ENCODE measurements at regions not wholly inside any gene's neighbourhood (a gene's known extent, or its start where the extent isn't known, plus 50 kb on each side); places are given as distances from the start of the nearest gene placed in this dataset.

DNA sequence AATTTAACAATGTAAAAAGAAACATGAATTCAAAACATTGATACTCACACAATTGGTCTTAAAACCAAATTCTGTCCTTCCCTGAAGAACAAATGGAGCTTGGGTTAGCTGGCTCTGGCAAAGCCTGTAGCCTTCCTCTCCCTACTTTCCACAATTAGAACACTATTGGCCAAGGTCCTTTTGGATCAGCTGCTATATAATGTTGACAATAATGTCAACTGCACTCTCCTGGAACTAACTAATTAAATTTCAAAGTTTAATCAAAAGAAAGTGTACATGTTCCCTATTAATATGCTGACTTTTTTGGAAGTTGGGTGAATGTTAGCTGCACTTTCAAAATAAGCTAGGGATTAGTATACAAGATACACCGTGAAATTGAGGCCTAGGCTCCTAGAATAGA lies 440.1 kb upstream of the NFE2L3 start:
- no peak for TF ChIP-seq CTCF (IDR thresholded peaks at IDR 0.05)
- no peak for TF ChIP-seq POLR2A (IDR thresholded peaks at IDR 0.05)
